Memory B cell (primary cell): ENCODE measurements at regions not wholly inside any gene's neighbourhood (a gene's known extent, or its start where the extent isn't known, plus 50 kb on each side); places are given as distances from the start of the nearest gene placed in this dataset.

Source experiments
- ATAC-seq: fragments of 150-1000 bp; cut with Tn5 transposase; 2 replicates; pipeline ENCODE4 v1.10.0; 2021; ENCODE audit warnings: low read depth, mild to moderate bottlenecking, moderate library complexity
- DNase-seq, 2 donors: peaks; one replicate each; pipeline ENCODE4 v3.0.0; 2022; ENCODE audit warnings: low spot score in 2 of 2
- H3K27ac Mint-ChIP-seq: one replicate; pipeline ENCODE4 v1.8.0; 2022; ENCODE audit warnings: mild to moderate bottlenecking, moderate library complexity, mixed read lengths
- H3K27me3 Mint-ChIP-seq: one replicate; pipeline ENCODE4 v1.8.0; 2022; ENCODE audit warnings: mixed read lengths
- H3K36me3 Mint-ChIP-seq: one replicate; pipeline ENCODE4 v1.8.0; 2022; ENCODE audit warnings: mild to moderate bottlenecking, mixed read lengths
- H3K4me1 Mint-ChIP-seq: one replicate; pipeline ENCODE4 v1.8.0; 2022; ENCODE audit warnings: mixed read lengths
- H3K4me3 Mint-ChIP-seq: one replicate; pipeline ENCODE4 v1.8.0; 2022; ENCODE audit warnings: mild to moderate bottlenecking, moderate library complexity, mixed read lengths
- H3K9me3 Mint-ChIP-seq: one replicate; pipeline ENCODE4 v1.8.0; 2022; ENCODE audit warnings: mixed read lengths

- no peak for DNase-seq
- Mint-ChIP-seq H3K27ac (no peak overlapping the region), H3K27me3 (no peaks in the 10 kb centered on the region), H3K4me3 (no peak overlapping the region), H3K9me3 (no peaks in the 10 kb centered on the region), H3K4me1 (no peaks in the 10 kb centered on the region), H3K36me3 (no peaks in the 10 kb centered on the region)
- no peak for ATAC-seq
These were observed 326.4 kb upstream of the KLF4 start for GRCh38 chr9:107815782-107816560.

GRCh38 chr9:107813287-107813686 is 323.7 kb upstream of the KLF4 start:
- DNase-seq: no peak
- Mint-ChIP-seq H3K36me3 (no peaks in the 10 kb centered on the region), H3K27me3 (peaks cover 2% of the 10 kb centered on the region), H3K9me3 (peaks cover 3% of the 10 kb centered on the region), H3K4me3 (no peak overlapping the region), H3K27ac (no peak overlapping the region), H3K4me1 (peaks cover 2% of the 10 kb centered on the region)
- ATAC-seq: no peak

- DNase-seq (no peak), ATAC-seq (no peak)
- H3K4me3 Mint-ChIP-seq: no peak overlapping the region
- H3K27me3 Mint-ChIP-seq: peaks cover 2% of the 10 kb centered on the region
- H3K4me1 Mint-ChIP-seq: peaks cover 2% of the 10 kb centered on the region
- H3K36me3 Mint-ChIP-seq: no peaks in the 10 kb centered on the region
- H3K9me3 Mint-ChIP-seq: peaks cover 3% of the 10 kb centered on the region
- no peak overlapping the region for H3K27ac Mint-ChIP-seq
These were observed 320.9 kb upstream of the KLF4 start for GRCh38 chr9:107810461-107810961.

- no peak for ATAC-seq
- Mint-ChIP-seq H3K4me1 (peaks cover 2% of the 10 kb centered on the region), H3K9me3 (peaks cover 3% of the 10 kb centered on the region), H3K27me3 (peaks cover 2% of the 10 kb centered on the region), H3K36me3 (no peaks in the 10 kb centered on the region), H3K27ac (no peak overlapping the region), H3K4me3 (no peak overlapping the region)
- DNase-seq: no peak
These were observed 320.4 kb upstream of the KLF4 start for GRCh38 chr9:107809871-107810460.

GRCh38 chr9:107807183-107807582 is 317.6 kb upstream of the KLF4 start:
- Mint-ChIP-seq H3K36me3 (no peaks in the 10 kb centered on the region), H3K4me3 (no peak overlapping the region), H3K9me3 (peaks cover 3% of the 10 kb centered on the region), H3K27ac (no peak overlapping the region), H3K27me3 (peaks cover 6% of the 10 kb centered on the region), H3K4me1 (peaks cover 2% of the 10 kb centered on the region)
- ATAC-seq (no peak), DNase-seq (no peak)

GRCh38 chr9:107805201-107805600 is 315.6 kb upstream of the KLF4 start:
- Mint-ChIP-seq H3K27me3 (peaks cover 6% of the 10 kb centered on the region), H3K4me1 (peaks cover 2% of the 10 kb centered on the region), H3K4me3 (no peak overlapping the region), H3K36me3 (no peaks in the 10 kb centered on the region), H3K27ac (no peak overlapping the region), H3K9me3 (peaks cover 3% of the 10 kb centered on the region)
- ATAC-seq (no peak), DNase-seq (no peak)

GRCh38 chr9:107794259-107794658 is 304.7 kb upstream of the KLF4 start:
- DNase-seq: no peak
- ATAC-seq: no peak
- no peak overlapping the region for H3K4me3 Mint-ChIP-seq
- peaks cover 3% of the 10 kb centered on the region for H3K27me3 Mint-ChIP-seq
- no peaks in the 10 kb centered on the region for H3K36me3 Mint-ChIP-seq
- no peaks in the 10 kb centered on the region for H3K4me1 Mint-ChIP-seq
- no peak overlapping the region for H3K27ac Mint-ChIP-seq
- H3K9me3 Mint-ChIP-seq: peaks cover 1% of the 10 kb centered on the region

GRCh38 chr9:107793541-107793940 is 304.0 kb upstream of the KLF4 start:
- DNase-seq (no peak), ATAC-seq (no peak)
- H3K27ac Mint-ChIP-seq: no peak overlapping the region
- H3K9me3 Mint-ChIP-seq: peaks cover 1% of the 10 kb centered on the region
- H3K4me3 Mint-ChIP-seq: no peak overlapping the region
- no peaks in the 10 kb centered on the region for H3K36me3 Mint-ChIP-seq
- peaks cover 3% of the 10 kb centered on the region for H3K27me3 Mint-ChIP-seq
- no peaks in the 10 kb centered on the region for H3K4me1 Mint-ChIP-seq

- Mint-ChIP-seq H3K27me3 (peaks cover 3% of the 10 kb centered on the region), H3K4me1 (no peaks in the 10 kb centered on the region), H3K4me3 (no peak overlapping the region), H3K9me3 (peaks cover 1% of the 10 kb centered on the region), H3K36me3 (no peaks in the 10 kb centered on the region), H3K27ac (no peak overlapping the region)
- ATAC-seq: no peak
- no peak for DNase-seq
These were observed 303.0 kb upstream of the KLF4 start for GRCh38 chr9:107792596-107792995.

GRCh38 chr9:107792006-107792405 is 302.4 kb upstream of the KLF4 start:
- H3K4me3 Mint-ChIP-seq: no peak overlapping the region
- H3K36me3 Mint-ChIP-seq: no peaks in the 10 kb centered on the region
- DNase-seq (no peak), ATAC-seq (no peak)
- no peak overlapping the region for H3K27ac Mint-ChIP-seq
- H3K27me3 Mint-ChIP-seq: peaks cover 3% of the 10 kb centered on the region
- peaks cover 1% of the 10 kb centered on the region for H3K9me3 Mint-ChIP-seq
- H3K4me1 Mint-ChIP-seq: no peaks in the 10 kb centered on the region

- H3K36me3 Mint-ChIP-seq: no peaks in the 10 kb centered on the region
- H3K4me3 Mint-ChIP-seq: no peak overlapping the region
- H3K4me1 Mint-ChIP-seq: no peaks in the 10 kb centered on the region
- H3K27ac Mint-ChIP-seq: no peak overlapping the region
- H3K9me3 Mint-ChIP-seq: peaks cover 1% of the 10 kb centered on the region
- no peak for ATAC-seq
- no peak for DNase-seq
- peaks cover 3% of the 10 kb centered on the region for H3K27me3 Mint-ChIP-seq
These were observed 299.6 kb upstream of the KLF4 start for GRCh38 chr9:107789001-107789700.

GRCh38 chr9:107786561-107786960 is 297.0 kb upstream of the KLF4 start:
- H3K4me3 Mint-ChIP-seq: no peak overlapping the region
- no peaks in the 10 kb centered on the region for H3K36me3 Mint-ChIP-seq
- no peak overlapping the region for H3K27ac Mint-ChIP-seq
- no peaks in the 10 kb centered on the region for H3K4me1 Mint-ChIP-seq
- DNase-seq (no peak), ATAC-seq (no peak)
- H3K27me3 Mint-ChIP-seq: no peaks in the 10 kb centered on the region
- no peaks in the 10 kb centered on the region for H3K9me3 Mint-ChIP-seq

GRCh38 chr9:107784235-107784958 is 294.8 kb upstream of the KLF4 start:
- Mint-ChIP-seq H3K27ac (no peak overlapping the region), H3K36me3 (no peaks in the 10 kb centered on the region), H3K4me3 (no peak overlapping the region), H3K4me1 (no peaks in the 10 kb centered on the region), H3K27me3 (no peaks in the 10 kb centered on the region), H3K9me3 (no peaks in the 10 kb centered on the region)
- ATAC-seq: no peak
- no peak for DNase-seq

GRCh38 chr9:107782789-107783188 is 293.2 kb upstream of the KLF4 start:
- Mint-ChIP-seq H3K27me3 (no peaks in the 10 kb centered on the region), H3K4me3 (no peak overlapping the region), H3K27ac (no peak overlapping the region), H3K36me3 (no peaks in the 10 kb centered on the region), H3K4me1 (no peaks in the 10 kb centered on the region), H3K9me3 (no peaks in the 10 kb centered on the region)
- DNase-seq: no peak
- no peak for ATAC-seq
